ENCODE measurements at regions not wholly inside any gene's neighbourhood (a gene's known extent, or its start where the extent isn't known, plus 50 kb on each side); places are given as distances from the start of the nearest gene placed in this dataset.
A peak's percentile ranks its signal among the peaks of the same experiment; 100 is the strongest.

DNA sequence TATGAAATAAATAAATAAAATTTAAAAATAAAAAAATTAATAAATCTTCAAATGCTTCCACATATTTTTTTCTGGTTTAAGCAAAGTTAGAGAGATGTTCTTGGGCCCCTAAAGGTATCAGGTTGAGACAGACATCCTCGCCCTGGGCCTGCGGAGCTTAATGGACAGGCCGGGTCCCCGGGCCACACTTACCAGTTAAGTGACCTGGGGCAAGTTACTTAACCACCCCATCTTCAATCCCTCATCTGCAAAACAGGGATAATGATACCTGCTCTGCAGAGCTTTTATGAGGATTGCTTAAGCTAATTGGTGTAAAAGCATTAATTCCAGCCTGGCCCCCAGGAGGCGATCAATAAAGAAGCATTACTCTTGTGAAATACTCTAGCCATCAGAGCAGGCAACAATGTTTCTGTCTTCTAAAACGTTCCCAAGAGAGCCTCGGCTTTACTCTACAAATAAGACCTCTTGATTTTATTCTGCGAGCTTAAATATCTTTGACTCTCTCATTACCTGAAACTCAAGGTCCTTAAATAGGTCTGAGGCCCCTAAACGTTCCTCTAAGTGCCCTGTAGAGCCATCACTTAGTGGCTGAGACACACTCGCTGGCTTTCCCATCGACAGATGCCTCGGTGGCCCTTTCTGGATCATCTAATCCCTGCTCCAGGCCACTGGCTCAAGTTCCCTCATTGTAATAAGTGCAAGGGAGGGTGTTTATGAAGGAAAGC is 81.1 kb upstream of the DIO3 start:
- no peak for DNase-seq (ENCODE audit: low read depth)

DNA sequence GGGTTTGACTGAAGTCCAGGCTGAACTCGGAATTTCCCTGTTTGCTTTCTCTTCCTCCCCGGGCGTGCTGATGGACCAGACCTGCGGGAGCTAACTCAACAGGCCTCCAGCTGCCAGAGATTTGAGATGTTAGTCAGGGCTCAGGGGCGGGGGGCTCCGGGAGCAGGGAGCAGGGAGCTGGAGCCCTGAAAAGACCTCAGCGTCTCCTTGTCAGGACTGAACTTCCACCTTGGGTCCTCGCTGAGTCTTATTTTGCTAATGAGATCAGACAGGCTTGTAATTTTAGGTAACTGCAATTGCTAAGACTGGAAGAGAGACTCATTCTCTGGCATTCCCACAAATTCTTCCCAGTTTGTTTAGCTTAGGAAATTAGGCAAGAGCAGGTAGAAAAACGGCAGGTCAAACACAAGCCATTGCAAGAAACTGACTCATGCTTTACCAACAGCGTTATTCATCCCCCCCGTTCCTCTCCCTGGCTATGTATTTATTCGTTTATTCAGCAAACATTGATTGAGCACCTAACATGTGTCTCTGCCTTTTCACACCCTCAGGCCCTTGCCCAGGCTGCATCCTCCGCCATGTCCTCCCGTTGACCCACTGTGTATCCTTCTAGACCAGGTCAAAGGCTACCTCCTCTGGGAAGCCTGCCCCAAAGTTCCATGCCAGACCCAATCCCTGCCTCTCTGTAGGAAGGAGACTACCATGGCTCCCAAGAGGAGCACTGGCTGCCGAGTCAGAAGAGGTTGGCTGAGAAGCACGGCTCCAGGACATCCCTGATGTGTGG is 80.4 kb upstream of the DIO3 start:
- peak; percentile 37 for DNase-seq (ENCODE audit: low read depth)

DNA sequence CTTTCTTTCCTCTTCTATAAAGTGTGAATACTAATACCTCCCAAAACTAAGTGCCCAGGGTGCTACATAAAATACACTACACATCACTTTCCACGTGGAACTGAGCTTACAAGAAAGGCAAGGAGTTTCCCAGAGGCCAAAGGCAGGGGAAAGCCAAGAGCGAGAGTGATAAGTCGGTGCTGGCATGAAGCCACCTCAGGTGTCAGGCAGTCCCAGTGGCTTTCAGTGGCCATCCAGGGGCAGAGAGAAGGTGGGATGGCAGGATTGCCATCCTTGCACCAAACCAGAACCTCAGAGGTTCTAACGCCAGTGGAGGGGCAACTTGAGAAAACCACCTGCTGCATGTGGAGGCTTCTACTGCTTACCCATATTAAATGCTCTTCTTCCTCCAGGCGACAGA is 79.7 kb upstream of the DIO3 start:
- no peak for DNase-seq (ENCODE audit: low read depth)

DNA sequence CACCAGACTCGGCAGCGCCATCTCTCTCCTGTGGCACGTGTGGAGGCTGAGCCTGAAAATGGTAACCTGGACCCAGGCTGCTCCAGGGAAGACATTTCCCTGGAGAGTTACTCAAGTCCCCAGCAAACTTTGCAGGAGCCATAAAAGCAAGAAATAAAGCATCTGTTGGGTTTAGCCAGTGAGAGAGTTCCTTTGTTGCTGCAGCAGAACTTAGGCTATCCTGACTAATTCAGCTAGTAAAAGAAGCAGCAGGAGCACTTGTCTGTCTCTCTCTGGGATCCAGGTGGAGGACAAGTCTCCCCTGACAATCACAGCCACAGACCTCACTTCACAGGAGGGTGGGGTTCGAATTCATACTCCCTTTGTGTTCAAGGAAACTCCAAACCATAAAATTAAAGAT is 79.2 kb upstream of the DIO3 start:
- no peak for DNase-seq (ENCODE audit: low read depth)

DNA sequence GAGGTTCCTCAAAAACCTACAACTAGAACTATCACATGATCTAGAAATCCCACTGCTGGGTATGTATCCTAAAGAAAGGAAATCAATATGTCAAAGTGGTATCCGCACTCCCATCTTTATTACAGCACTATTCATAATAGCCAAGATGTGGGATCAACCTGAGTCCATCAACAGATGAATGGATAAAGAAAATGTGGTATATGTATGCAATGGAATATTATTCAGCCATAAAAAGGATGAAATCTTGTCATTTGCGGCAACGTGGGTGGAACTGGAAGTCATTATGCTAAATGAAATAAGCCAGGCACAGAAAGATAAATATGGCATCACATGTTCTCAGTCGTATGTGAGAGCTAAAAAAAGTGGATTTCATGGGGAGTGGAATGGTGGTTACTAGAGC is 77.5 kb upstream of the DIO3 start:
- no peak for DNase-seq (ENCODE audit: low read depth)

DNA sequence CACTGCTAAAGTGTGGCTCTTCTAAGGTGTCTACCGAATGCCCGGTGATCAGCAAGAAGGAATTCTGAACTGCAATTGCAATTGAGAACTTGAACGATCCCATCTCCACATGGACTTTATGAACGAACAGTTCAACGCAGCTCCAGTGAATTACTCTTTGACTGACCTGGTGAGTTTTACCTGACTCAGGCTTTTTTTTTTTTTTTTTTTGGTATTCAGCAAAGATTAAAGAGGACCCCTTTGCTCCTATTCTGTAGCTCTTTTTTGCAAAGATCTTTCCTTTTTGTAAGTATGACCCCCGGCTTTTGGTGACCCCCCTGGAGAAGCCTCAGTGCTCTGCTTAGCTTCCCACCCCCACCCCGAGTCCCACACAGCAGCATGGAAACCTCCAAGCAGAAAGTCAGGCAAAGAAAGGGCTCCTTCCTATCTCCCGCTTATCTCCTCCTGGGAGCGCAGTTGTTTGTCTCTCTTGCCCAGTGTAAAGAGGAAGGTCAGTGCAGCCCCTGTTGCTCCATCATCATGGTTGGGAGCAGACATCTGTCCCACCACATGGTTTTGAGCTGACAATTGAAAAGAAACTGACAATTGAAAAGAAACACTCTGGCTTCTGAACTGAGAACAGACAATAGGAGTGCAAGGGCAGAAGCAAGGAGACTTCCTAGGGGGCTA is 72.1 kb upstream of the DIO3 start:
- DNase-seq (ENCODE audit: low read depth) = no peak

DNA sequence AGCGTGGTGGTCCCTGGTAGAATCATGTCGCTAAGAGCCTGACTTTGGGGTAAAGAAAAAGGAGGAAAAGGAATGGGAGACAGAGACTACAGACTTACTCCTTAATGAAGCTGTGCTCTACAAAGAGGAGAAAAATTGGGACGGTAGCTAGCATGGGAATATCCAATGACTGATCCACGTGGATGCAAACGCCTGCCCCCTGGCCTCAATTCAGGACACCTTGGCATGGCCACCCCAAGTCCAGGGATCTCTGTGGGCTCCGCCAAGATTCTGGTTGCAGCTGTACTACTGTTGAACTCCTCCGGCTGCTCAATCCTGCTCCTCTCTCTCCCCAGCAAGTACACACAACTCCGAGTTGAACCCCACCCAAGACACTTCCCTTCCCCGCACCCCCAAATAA is 70.5 kb upstream of the DIO3 start:
- DNase-seq (ENCODE audit: low read depth) = no peak

DNA sequence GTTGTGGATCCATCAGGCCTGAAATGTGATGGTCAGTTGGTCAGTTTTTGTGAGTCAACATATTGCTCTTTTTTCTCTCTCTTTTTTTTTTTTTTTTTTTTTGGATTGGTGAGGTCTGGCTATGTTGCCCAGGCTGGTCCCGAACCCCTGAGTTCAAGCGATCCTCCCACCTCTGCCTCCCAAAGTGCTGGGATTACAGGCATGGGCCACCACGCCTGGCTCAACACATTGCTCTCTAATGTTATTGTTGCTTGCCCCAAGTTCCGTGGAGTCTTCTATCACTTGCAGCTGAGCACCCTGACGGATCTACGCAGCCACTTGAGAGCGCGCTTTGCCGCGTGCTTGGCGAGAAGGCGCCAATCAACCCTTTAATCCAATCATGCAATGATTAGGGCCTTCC is 69.5 kb upstream of the DIO3 start:
- no peak for DNase-seq (ENCODE audit: low read depth)

DNA sequence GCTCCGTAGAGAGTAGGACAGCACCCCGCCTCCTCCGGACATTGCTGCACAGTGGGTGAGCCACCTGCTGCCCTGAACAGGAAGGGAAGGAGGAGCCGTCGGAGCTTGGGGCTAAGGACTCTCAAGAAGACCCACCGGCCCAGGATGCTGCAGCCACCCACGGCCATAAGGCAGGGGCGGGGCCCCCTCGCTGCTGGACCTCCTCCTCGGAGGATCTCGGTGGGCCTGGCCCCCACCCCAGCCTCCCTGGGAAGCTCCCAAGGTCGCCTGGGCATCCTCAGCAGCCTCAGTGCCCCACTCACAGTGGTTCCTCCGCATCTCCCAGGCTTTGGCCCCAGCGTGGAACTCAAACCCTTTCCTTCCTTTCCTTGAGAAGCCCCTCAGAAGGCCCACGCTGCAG is 68.6 kb upstream of the DIO3 start:
- DNase-seq (ENCODE audit: low read depth) = no peak

DNA sequence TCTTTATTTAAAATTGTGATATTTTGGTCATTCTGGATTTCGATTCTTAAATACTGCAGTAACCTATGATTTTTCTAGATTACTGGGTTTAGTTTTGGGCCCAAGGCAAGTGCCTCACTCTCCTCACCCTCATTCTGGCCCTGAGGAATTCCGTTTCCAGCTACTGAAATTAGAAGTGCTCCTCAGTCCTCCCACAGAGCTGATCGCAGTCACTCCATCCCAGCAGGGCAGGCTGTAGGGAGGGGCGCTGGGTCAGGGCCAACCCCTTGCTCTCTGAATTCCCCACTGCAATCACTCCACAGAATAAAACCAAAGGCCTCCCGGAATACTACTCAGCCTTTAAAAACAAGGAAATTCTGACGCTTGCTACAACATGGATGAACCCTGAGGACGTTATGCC is 66.5 kb upstream of the DIO3 start:
- no peak for DNase-seq (ENCODE audit: low read depth)

DNA sequence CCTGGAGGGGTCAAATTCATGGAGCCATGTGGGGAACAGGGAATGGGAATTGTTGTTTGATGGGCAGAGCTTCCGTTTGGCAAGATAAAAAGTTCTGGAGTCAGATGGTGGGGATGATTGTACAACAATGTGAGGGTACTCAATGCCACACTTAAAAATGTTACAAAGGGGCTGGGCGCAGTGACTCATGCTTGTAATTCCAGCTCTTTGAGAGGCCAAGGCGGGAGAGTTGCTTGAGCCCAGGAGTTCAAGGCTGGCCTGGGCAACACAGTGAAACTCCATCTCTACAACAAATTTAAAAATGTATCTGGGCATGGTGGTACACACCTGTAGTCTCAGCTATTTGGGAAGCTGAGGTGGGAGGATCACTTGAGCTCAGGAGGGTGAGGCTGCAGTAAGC is 66.0 kb upstream of the DIO3 start:
- DNase-seq (ENCODE audit: low read depth) = no peak

DNA sequence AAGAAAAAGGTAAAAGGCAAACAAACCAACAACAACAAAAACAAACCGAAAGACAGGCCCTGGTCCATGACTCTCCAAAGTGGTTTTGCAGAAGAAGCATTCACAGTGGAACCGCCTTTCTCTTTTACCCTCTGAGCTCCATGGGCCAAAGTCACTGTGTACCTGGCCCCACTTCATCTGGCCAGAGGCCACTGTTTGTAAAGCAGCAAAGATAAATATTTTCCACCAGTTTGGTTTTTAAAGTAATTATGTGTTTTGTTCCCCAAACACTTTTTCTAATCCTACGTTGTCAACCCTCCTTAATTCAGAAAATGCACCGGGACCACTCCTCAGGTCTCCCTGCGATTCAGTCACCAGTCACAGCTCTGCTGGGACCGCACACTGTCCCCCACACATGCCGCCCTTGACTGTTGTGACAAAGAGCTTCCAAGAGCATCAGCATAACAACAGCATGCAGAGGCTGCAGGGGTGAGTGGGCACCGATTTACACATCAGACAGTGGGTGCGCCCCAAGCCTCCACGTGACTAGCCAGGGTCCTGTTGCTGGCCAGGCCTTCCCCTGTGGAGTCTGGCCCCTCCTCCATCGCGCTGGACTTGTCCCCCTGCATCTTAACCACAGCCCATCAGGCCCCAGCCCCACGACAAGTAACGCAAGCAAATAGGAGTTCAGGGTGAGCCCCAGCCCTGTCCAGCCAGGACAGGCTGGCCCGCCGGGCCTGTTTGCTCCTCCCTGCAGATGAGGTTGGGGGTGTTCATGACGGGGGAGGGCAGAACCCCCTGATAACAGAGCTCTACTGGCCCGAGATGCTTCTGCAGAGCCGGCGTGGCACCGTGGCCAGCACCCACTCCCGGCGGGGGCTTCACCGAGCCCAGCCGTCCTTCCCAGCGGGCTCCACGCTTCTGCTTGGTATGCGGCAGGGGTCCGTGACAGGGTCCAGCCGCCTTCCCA is 65.2 kb upstream of the DIO3 start:
- no peak for DNase-seq (ENCODE audit: low read depth)

DNA sequence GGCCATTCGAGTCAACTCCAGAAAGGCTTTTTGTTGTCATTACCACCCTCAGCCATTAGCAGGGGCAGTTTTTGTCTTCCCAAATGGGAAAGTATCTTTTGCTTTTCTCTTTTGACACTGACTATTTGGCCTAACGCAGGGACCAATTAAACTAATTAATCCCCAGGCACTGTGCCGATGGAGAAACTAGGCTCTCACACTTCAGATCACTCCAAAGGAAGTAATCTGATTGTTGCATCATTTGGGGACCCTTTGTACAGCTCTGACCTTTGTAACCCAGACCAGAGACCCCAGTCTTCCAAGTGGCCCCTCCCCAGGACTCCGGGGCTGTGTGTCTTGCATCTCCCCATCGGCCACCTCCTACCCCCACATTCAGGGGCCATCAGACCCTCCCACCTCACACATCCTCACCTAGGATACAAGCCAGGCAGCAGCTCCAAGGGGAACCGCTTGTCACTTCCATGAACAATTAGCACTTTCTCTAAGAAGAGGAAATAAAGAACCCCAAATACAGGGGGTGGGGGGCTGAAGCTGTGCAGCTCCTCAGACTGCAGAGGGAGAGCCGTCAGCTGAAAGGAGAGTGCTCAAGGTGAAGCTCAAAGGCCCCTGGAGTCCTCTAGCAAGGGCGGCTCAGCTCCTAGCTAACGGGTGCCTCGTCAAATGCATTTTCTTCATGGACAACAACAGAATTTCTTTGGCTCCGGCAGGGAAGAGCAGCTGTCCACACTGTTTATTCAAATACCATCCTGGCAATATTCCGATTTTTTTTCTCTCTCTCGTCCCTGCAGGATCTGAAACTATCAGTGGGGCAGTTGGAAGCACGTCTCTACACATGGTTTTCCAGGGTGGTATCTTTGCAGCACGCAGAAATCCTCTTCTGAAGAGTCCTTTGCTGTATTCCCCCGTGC is 64.3 kb upstream of the DIO3 start:
- DNase-seq (ENCODE audit: low read depth) = no peak

DNA sequence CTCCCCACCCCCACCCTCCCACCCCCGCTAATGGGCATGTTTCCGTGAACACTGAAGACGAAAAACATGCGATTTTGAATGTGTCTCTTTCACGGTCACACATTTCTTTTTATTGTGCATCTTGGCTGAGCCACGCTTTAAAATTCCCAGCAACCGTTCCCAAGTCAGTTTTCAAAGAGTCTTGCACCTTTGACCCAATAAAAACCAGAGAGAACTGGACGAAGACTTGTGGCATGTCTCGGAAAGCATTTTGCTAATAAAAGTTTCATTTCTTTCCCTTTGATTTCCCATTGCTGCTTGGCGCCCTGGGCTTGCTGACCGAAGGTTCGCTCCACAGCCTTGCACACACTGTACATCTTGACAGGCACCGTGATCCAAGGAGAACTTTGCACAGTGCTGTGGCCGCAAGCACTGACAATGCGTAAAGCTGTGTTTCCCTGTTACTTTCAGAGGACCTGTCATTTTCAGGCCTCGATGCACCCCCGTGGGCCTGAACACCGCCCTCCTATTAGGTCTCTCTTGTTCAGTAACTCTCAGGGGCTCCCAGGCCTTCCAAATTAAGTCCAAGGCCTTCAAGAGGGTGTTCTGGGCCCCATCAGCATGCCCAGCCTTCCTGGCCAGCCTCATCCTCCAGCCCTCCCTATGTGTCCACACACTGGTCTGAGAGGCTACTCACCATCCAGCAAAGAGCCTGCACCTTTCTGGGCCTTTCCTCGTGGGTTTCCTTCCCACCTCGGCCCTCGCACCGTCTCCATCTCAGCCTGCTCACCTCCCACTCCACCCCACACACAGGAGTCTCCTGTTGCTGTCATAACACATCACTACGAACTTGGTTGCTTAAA is 63.4 kb upstream of the DIO3 start:
- no peak for DNase-seq (ENCODE audit: low read depth)

DNA sequence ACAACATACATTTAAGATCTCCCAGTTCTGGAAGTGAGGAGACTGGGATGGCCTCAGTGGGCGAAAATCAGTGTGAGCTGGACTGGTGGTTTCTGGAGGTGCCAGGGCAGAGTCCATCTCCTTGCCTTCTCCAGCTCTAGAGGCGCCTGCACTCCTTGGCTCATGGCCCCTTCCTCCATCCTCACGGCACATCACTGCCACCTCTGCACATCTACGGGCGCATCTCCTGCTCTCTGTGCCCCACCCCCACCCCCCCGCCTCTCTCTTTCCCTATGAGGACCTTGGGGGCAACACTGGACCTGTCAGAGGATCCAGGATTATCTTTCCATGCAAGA is 62.8 kb upstream of the DIO3 start:
- DNase-seq (ENCODE audit: low read depth) = no peak

DNA sequence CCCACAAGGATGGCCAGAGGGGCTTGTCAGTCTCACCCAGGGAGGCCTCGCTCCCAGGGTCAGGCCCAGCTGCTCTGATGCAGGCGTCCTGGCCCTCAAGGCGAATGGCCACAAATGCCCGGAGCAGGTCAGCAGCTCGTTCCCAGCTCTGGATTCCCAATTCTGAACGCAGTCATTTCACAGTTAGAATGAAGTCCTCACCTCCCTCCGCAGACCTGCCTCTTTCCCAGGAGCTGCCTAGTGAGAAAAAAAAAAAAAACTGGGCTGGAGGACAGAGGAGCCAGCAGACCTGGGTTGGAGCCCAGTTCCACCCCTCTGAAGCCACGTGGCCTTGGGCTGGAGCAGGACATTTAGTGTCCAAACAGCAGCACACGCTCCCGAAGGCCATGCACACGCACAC is 62.2 kb upstream of the DIO3 start:
- no peak for DNase-seq (ENCODE audit: low read depth)

DNA sequence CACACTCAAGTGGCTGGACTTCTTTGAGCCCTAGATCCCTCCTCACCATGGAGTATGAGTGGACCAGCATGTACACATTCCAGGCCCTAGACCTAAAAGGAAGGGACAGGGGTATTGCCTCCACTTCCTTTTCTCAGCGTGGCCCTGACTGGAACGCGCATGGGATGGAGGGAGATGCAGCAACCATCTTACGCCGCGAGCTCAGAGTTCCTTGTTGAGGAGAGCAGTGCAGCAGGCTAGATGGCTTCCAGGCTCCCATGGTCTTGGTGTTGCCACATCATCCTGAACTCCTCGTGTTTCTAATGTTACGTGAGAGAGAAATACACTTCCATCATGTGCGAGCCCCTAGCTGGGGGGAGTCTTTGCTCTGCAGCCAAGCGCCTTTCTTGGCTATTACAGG is 61.8 kb upstream of the DIO3 start:
- no peak for DNase-seq (ENCODE audit: low read depth)

DNA sequence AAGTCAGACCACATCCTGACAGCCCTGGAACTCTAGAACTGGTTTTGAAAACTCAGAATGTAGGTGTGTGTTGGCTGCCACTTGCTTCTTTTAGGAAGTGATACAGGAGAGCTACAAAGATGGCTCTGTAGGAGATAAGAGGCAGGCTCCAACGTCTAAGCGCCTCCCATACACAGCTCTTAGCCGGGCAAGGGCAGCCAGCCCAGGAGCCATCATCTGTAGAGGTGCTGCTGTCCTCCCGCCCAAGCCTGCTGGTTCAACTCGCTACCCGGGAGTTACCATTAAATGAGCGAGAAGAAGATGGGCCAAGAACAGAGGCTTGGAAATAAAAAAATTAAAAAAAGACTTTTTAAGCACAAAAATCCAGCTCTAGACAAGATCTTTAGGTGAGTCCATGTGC is 61.2 kb upstream of the DIO3 start:
- no peak for DNase-seq (ENCODE audit: low read depth)

DNA sequence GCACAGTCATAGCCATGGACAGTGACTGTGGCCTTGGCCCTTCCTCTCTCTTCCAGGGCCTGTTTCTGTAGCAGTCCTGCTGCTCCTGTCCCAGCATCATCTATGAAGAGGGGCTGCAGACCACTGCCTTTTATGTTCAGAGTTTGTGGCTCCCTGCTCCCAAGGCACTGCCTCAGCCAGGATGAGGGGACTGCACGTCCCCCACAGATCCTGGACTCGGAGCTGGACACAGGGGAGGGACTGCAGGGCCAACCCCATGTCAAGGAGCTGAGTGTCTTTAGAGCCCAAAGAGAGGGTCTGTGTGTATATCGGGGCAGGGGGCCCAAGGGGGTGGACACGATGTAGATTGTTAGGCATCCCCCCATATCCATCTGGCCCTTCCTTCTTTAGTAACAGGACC is 60.6 kb upstream of the DIO3 start:
- no peak for DNase-seq (ENCODE audit: low read depth)

DNA sequence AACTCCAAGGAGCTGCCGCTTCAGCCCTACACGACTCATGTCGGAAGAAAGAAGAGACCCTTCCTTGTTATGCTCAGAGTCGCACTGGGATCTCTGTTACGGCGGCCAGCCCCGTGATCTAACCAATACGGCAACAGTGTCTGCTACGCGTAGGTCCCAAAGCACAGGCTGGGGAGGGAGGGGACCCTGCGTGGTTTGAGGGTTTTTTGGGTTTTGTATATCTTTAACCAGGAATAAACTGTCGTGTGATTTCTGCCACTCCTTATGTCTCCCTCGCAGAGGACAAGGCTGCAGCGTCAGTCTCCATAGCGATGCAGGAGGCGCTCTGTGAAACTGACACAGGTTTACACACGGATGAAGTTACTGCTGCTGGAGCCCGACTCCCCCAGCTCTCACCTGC is 60.0 kb upstream of the DIO3 start:
- DNase-seq (ENCODE audit: low read depth) = no peak
